ENCODE measurements at regions not wholly inside any gene's neighbourhood (a gene's known extent, or its start where the extent isn't known, plus 50 kb on each side); places are given as distances from the start of the nearest gene placed in this dataset.

- DNase-seq: no peak
Measured at GRCh38 chr16:50953290-50953689, 197.8 kb downstream of the SALL1 start.

DNA sequence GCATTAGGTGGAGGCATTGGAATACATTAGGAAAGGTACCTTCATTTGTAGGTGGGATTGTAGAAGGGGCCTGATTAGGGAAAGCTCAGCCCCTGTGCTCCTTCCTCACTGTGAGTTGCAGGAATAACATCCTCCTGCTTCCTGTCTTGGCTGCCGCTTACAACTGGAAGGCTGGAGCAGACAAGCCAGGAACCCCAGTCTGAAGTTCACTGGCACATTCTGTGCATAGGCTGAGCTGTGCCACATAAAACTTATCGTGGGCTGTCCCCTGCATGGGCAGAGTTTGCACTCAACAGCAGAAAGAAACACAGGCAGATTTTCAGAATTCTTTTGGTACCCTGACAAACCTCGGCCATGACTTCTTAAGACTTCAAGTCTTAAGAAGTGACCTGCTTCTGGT lies 200.1 kb downstream of the SALL1 start:
- DNase-seq: no peak

DNA sequence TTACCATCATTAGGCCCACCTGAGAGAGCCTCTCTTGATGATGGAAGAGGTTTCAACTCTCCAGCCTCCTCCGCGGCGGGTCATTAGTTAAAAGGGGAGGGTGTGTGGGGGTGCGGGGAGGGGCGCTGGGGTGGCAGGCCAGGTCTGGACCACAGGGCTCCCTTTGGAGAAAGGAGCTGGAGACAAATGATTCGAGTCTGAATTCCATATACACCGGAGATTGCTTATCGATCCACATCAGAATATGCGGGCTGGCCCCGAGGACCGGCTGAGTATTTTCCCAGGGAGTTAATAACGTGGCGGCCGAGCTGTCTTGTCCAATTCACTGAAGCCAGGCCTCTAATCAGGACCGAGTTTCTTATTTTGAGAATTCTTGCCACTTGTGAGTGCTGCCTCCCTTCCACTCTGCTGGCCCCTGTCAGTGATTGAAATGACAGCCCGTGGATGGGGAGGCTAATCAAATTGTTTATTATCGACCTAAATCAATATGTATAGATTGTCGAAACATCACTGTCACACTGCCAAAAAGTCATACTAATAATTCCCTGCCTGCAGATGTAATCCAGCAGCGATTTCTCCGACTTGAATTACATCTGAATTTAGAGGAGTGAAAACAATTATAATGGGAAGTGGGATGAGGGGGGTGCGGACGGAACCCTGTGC lies 202.7 kb downstream of the SALL1 start:
- DNase-seq: no peak

DNA sequence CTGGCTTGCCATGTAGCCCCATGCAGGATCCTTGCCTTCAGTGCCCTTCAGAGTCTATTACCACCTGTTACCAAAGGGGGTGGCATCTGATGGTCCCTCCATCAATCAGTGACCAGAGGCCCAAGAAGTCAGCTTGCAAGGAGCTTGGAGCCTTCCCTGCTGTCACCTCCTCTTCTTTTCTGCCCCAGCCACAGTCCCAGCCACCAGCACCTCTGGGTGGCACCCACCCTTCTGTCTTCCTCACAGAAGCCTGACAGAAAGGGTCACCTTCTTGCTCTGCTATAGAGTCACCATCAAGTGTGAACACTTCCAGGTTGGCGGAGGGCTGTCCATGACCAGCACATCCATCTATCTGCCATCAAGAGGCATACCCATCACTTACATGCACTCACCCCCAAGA lies 203.2 kb downstream of the SALL1 start:
- DNase-seq: no peak

GRCh38 chr16:50946606-50947005 lies 204.5 kb downstream of the SALL1 start:
- no peak for DNase-seq

DNA sequence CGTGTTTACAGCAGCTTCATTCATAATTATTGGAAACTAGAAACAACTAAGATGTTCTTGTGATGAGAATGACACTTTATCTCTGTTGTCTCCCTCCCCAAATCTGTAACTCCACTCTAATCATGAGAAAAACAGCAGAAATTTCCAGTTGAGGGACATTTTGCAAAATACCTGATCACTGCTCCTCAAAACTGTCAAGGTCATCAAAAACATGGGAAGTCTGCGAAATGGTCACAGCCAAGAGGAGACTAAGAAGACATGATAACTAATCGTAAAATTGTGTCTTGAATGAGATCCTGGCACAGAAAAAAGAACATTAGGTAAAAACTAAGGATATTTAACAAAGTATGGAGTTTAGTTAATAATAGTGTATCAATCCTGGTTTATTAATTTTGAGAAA lies 204.2 kb downstream of the CYLD start:
- DNase-seq: no peak

- peak; percentile 82 to 86 for DNase-seq
Measured at GRCh38 chr16:50945171-50945570, 203.3 kb downstream of the CYLD start.

- DNase-seq: no peak
Measured at GRCh38 chr16:50944436-50944835, 202.6 kb downstream of the CYLD start.

DNA sequence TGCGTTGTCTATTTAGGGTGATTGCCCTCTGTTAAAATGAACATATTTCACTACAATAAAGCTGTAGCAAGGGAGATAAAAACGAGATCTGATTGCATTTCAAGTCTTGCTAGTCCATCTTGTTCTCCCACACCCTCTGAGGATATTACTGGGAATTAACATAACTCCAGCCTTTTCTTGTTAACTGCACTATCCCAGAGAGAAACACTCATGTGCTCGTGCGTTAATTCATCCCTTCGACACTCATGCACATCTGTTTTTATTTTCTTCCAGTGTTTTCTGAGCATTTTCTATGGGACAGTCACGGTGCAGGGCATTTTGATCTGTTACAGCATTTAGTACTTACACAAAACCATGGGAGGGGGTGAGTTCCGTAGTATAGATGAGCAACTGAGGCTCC lies 202.1 kb downstream of the CYLD start:
- no peak for DNase-seq

DNA sequence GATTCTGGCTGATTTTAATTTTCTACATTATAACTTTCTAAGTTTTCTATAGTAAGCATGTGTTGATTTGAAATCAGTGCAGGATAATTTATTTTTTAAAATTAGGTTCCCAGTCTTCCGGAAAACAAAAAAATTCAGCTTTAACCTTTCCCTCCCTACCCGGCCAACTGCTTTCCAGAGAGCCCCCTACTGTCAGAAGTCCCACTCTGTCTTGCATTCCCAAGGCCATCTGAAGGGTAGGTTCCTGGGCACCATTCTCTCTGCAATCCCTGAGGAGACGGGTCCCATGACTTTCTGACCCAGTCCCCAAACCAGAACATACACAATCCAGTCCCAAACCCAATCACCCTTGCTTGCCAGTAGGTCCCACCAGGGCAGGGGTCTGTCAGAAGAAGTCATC lies 200.3 kb downstream of the CYLD start:
- no peak for DNase-seq

DNA sequence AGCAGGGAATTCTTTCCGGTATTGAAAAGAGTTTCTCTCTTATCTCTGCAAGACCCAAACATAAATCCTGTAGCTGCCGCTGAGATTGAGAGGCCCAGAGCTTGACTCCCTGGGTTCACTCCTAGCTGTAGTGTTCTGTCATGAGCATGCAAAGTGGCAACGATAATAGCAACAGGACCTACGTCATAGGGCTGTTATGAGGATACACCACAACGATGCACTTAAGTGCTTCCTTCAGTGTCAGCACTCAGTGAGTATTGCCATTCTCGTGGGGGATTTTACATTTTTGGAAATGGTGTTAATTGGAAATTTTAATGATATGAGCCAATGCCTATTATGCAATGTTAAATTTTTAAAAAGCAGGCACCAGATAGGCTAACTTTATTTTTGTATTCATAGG lies 199.8 kb downstream of the CYLD start:
- DNase-seq: no peak

DNA sequence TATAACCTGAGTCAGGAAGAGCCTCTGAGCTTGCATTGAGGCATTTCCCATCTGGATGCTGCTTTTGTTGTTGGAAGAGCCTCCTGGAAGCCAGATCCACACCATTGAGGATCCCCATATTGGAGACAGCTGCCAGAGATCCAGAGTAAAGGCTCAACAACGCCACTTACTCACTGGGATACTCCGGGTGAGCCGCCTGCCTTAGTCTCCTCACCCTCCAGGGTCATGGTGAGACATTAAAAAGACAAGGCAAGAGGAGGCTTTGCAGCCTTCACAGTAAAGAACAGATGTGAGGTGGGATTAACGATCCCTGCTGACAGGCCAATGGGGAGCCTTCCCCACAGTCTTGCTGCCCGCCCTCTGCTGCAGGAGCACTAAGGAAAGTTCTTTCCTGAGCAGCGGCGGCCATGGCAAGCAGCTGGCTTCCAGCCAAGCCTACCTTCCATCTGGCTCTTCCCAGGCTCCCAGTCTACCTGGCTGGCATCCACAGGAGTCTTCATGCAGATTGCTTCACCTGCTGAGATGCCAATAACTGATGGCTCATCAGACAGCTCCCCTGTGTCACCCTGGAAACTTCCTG lies 198.5 kb downstream of the CYLD start:
- DNase-seq: peak; percentile 95 to 97

DNA sequence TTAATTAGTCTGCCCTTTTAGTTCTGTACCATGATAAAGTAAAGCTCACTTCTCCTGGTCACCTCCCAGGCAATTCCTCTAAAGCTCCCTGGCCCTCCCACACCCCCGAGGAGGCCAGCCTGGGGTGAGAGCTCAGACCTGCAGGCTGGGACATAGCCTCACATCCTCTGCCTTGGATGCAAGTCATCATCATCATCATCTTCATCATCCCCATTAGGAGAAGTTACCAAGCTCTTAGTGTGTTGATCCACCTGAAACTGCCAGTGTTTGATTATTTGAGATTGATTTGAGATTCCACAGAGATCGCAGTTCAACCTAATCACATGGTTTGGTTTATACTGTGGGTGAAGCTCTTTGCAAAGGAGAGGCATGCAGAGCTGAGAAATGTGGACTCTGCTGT lies 197.5 kb downstream of the CYLD start:
- no peak for DNase-seq

GRCh38 chr16:50938932-50939331 lies 197.0 kb downstream of the CYLD start:
- peak in 1 of 2 experiments; percentile 58 for DNase-seq

DNA sequence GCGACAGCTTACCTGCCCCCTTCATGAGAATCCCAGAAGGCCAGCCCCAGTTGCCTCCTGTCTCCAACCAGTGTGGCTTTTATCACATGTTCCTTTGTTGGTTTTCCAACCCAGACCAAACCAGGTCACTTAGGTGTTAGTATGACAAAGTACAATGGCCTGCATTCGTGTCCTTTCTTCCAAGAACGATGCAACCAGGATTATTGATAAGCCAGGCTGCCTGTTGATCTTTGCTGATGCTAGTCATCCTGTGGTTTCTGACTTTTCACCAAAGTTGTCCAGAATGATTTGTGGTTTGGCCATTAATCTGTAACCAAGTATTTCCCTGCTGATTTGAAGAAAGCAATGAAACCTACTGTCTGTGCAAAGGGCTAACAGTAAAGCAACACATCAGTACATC lies 191.4 kb downstream of the CYLD start:
- DNase-seq: no peak

DNA sequence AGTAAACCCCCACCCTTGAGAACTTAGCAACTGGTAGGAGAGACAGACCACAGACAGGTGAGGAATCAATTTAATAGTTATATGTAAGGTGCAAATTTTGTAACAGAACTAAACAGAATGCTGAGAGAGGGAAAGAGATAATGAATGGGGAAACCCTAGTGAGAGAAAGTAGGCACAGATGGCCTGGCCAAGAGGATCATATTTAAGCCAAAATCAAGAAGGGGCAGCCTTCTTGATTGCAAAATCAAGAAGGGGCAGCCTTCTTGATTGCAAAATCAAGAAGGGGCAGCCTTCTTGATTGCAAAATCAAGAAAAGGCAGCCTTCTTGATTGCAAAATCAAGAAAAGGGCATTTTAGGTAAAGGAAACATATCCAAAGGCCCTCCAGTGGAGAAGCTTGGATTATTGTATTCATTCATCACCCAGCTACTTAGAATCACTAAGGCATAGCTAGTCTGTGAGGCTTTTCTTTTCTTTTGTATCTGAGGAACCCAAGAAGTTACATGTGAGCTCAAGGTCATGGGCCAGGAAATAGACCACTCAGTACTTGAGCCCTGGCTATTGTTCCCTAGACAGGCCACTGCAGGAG lies 190.6 kb downstream of the CYLD start:
- DNase-seq: peak in 1 of 2 experiments; percentile 59

- no peak for DNase-seq
Measured at GRCh38 chr16:50928065-50928464, 186.2 kb downstream of the CYLD start.

DNA sequence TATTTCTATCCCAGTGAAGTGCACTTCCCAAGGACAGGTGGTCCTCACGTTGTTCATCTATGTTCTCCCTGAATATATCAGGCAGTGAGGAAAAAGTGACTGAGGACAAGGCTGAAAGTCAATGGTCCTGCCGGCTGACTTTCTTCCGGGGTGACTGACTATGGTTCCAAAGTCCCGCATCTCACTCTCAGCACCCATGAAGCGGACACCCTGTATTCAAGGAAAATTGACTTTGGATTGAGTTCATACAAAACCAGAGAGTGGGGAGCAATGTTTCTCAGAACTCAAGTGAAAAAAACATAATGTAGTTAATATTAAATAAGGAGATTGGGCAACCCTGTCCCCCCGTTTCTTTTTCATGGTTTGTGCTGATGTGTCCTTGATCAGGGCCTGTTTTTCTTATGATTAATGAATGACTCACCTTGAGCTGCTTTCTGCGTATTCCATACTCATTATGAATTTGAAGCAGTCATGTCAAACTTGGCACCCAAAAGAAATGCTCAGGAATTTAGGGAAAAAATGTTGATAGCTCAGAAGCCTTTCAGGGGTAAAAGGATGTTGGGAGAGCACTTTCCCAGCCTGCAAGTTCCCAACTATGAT lies 184.0 kb downstream of the CYLD start:
- peak in 1 of 2 experiments; percentile 25 for DNase-seq

DNA sequence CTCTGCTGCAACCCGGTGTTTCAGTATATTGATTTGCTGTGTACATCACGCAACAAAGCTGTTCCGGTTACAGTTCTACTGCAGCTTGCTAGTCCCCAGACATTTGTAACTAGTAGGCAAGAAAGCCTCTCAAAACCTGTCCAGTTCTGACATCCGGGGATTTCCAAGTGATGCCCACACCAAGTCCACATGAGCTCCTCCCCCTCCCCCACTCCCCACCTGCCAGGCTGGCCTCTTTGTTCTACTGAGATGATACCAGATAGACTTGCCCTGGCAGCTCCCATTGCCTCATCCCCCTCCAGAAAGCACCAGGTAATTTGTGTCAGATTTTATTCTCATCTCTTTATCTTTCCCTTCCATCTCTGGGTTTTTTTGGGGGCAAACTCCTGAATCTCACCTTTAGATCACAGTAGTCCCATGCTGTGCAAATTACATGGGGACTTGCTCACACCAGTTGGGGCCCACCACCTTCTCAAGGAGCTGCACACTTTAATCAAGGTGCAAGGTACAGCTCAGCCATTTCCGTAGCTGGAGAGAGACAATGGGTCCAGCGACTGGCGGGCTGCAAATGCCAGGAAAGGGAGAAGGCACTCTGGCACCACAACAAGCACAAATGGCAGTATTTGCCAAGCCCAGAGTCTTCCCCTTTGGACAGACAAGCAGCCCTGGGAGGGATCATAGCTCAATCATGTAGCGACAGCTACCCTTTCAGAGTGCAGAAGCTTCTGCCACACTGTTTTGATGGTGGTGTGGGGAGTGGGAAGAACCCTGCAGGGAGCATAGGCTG lies 183.1 kb downstream of the CYLD start:
- no peak for DNase-seq

GRCh38 chr16:50917950-50918703 lies 176.2 kb downstream of the CYLD start:
- no peak for DNase-seq

DNA sequence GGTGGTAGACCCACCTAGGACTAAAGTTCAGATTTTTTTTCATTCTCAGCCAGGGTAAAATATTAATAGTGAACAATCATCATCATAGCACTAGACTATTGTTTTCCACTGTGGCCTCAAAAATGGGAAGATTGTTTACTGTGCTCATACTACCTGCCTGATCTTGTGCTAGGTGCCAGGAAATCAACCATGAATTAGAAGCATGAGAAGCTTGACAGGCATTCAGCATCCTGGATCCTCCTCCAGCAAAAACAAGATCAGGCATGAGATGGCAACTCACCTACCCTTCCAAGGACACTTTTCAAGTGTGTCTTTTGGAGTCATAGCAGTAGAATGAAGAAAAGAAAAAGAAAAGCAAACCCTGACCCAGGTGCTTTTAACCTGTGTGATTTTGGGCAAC lies 174.2 kb downstream of the CYLD start:
- DNase-seq: no peak

- DNase-seq: no peak
Measured at GRCh38 chr16:50915120-50915519, 173.2 kb downstream of the CYLD start.

DNA sequence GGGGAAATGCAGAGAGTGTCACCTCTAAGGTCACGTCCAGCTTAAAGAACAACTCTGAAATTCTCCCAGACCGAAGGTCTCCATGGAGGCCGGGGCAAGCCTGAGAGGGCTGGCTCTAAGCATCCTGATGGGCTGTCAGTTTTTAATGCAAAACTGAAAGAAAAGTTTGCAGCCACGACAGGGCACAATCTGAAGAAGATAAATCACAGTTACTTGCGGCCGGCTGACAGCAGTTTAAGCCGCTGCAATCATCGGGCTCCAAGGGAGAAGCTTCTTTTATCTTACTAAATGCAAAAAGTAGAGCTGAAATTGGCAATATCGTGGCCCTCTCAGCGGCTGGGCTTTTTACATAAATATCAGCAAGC lies 168.8 kb downstream of the CYLD start:
- DNase-seq: no peak
